ENCODE measurements at regions not wholly inside any gene's neighbourhood (a gene's known extent, or its start where the extent isn't known, plus 50 kb on each side); places are given as distances from the start of the nearest gene placed in this dataset.

DNA sequence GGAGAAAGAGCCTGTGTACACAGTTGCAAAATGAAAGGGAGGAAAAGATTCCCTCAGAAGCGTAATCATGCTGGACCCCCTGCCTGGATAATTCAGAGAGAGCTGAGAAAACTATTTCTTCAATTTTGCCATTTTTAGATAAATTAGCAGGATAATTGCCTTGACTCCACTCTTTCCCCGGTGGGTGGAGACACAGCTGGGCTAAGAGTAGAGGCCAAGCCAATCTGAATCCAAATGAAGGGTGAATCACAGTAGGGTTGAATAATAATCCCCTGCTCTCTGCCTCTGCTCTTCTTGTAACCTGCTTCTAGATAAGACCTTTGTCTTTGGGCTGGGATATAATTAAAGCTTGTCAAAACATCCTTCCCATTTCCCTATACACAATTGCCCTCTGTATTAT, 150.1 kb downstream of the CAPZA3 start:
- TF ChIP-seq, protein P1, sequence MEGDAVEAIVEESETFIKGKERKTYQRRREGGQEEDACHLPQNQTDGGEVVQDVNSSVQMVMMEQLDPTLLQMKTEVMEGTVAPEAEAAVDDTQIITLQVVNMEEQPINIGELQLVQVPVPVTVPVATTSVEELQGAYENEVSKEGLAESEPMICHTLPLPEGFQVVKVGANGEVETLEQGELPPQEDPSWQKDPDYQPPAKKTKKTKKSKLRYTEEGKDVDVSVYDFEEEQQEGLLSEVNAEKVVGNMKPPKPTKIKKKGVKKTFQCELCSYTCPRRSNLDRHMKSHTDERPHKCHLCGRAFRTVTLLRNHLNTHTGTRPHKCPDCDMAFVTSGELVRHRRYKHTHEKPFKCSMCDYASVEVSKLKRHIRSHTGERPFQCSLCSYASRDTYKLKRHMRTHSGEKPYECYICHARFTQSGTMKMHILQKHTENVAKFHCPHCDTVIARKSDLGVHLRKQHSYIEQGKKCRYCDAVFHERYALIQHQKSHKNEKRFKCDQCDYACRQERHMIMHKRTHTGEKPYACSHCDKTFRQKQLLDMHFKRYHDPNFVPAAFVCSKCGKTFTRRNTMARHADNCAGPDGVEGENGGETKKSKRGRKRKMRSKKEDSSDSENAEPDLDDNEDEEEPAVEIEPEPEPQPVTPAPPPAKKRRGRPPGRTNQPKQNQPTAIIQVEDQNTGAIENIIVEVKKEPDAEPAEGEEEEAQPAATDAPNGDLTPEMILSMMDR (IDR thresholded peaks at IDR 0.05), result no peak
- TF ChIP-seq EZH2 (IDR thresholded peaks at IDR 0.05; ENCODE audit: borderline replicate concordance, insufficient read depth, low read depth, low read length, poor library complexity, severe bottlenecking), result no peak

Measured in B cell (primary cell).